ENCODE measurements at regions not wholly inside any gene's neighbourhood (a gene's known extent, or its start where the extent isn't known, plus 50 kb on each side); places are given as distances from the start of the nearest gene placed in this dataset.
"Not testable (repeated sequence)": the region's sequence is repeated elsewhere in the genome, so short reads cannot be mapped to it uniquely, and the experiment has no call there.

- TF ChIP-seq SUZ12 (IDR thresholded peaks at IDR 0.05); HDGF (IDR thresholded peaks at IDR 0.05; ENCODE audit: borderline replicate concordance): not testable (repeated sequence)
Observed at GRCh38 chr1:143784239-143784882, 187.4 kb downstream of the FAM72C start.
